ENCODE measurements at regions not wholly inside any gene's neighbourhood (a gene's known extent, or its start where the extent isn't known, plus 50 kb on each side); places are given as distances from the start of the nearest gene placed in this dataset.

GRCh38 chr6:165893431-165893830, 230.4 kb upstream of the PDE10A start:
- H3F3A ChIP-seq (replicated peaks; ENCODE audit: low read depth), result no peaks in the 10 kb centered on the region
- no peaks in the 10 kb centered on the region; the same call in 2 of the 3 replicates for H3K9me3 Mint-ChIP-seq
- H3K36me3 ChIP-seq (ENCODE audit: insufficient read depth), result no peaks in the 10 kb centered on the region
- no peaks in the 10 kb centered on the region; the same call in 1 of the 2 replicates for H3K9me2 ChIP-seq (ENCODE audit: insufficient read depth)
- H3K36me3 Mint-ChIP-seq (ENCODE audit: low read depth), result no peaks in the 10 kb centered on the region
- H4K20me1 ChIP-seq (replicated peaks; ENCODE audit: insufficient read depth), result no peaks in the 10 kb centered on the region
- ATAC-seq (no peak), DNase-seq (ENCODE audit: low spot score) (no peak)
- H3K79me2 ChIP-seq (replicated peaks; ENCODE audit: insufficient read depth), result no peaks in the 10 kb centered on the region
- H3K27ac Mint-ChIP-seq, result no peak overlapping the region
- no peaks in the 10 kb centered on the region for H3K4me1 ChIP-seq (ENCODE audit: insufficient read depth)
- no peak overlapping the region for H3K4me3 ChIP-seq
- H3K4me3 Mint-ChIP-seq, result no peak overlapping the region
- TF ChIP-seq ZNF114 (CRISPR knock-in tag; IDR thresholded peaks at IDR 0.05), result no peak
- no peak for TF ChIP-seq CREB1 (CRISPR knock-in tag; IDR thresholded peaks at IDR 0.05; ENCODE audit: low read depth)
- no peak for TF ChIP-seq STAT1 (IDR thresholded peaks at IDR 0.05; ENCODE audit: unreplicated experiment)
- no peak for TF ChIP-seq JUNB (IDR thresholded peaks at IDR 0.05; ENCODE audit: unreplicated experiment)
- no peak for TF ChIP-seq EZH2 (IDR thresholded peaks at IDR 0.05; ENCODE audit: low read depth, unreplicated experiment)
- TF ChIP-seq ZNF331 (CRISPR knock-in tag; IDR thresholded peaks at IDR 0.05; ENCODE audit: low read depth), result no peak
- no peak for TF ChIP-seq CTCF (conservative IDR thresholded peaks at IDR 0.05; ENCODE audit: low read depth in 2 of 2)
- TF ChIP-seq POLR2AphosphoS5 (IDR thresholded peaks at IDR 0.05; ENCODE audit: low read depth), result no peak
- TF ChIP-seq ZNF462 (CRISPR knock-in tag; IDR thresholded peaks at IDR 0.05), result no peak
- no peak for TF ChIP-seq ETS1 (IDR thresholded peaks at IDR 0.05)
- no peak for TF ChIP-seq REST (IDR thresholded peaks at IDR 0.05; ENCODE audit: unreplicated experiment)
- no peak for TF ChIP-seq NANOG (IDR thresholded peaks at IDR 0.05; ENCODE audit: borderline replicate concordance)
- no peak for TF ChIP-seq EZH2phosphoT487 (IDR thresholded peaks at IDR 0.05; ENCODE audit: unreplicated experiment)
- no peaks in the 10 kb centered on the region for H3K27me3 ChIP-seq (ENCODE audit: insufficient read depth)
- no peaks in the 10 kb centered on the region for H3K27me3 Mint-ChIP-seq (ENCODE audit: insufficient read depth, low read depth, poor library complexity)
- no peak overlapping the region for H2AFZ ChIP-seq
- no peak overlapping the region for H3K27ac ChIP-seq (ENCODE audit: low read depth)
- H3K4me2 ChIP-seq, result no peak overlapping the region
- peaks cover 4% of the 10 kb centered on the region; the same call in 2 of the 3 replicates for H3K4me1 Mint-ChIP-seq

Measured in GM23338 (cell line).